ENCODE measurements at regions not wholly inside any gene's neighbourhood (a gene's known extent, or its start where the extent isn't known, plus 50 kb on each side); places are given as distances from the start of the nearest gene placed in this dataset.

GRCh38 chr1:222975472-222976122 is 160.8 kb downstream of the DISP1 start (continued):
- TF ChIP-seq MNT (conservative IDR thresholded peaks at IDR 0.05) = no peak
- no peak for TF ChIP-seq ZNF445 (CRISPR knock-in tag; IDR thresholded peaks at IDR 0.05; ENCODE audit: low read depth)
- no peak for TF ChIP-seq TAF9B (IDR thresholded peaks at IDR 0.05; ENCODE audit: partially characterized antibody)
- TF ChIP-seq UBTF (IDR thresholded peaks at IDR 0.05; ENCODE audit: borderline replicate concordance in 1 of 2, low read depth in 2 of 2, low read length in 2 of 2) = no peak
- no peak for TF ChIP-seq GTF2E2 (tag; IDR thresholded peaks at IDR 0.05)

GRCh38 chr1:222976453-222976852 is 161.6 kb downstream of the DISP1 start:
- Histone ChIP-seq H3K9ac (ENCODE audit: insufficient read depth in 1 of 2, low read depth in 2 of 2, low read length in 2 of 2) (no peak overlapping the region), H3K9me1 (ENCODE audit: control insufficient read depth, insufficient read depth, low read length) (no peaks in the 10 kb centered on the region), H3K4me3 (no peak overlapping the region), H4K20me1 (replicated peaks; ENCODE audit: control insufficient read depth, insufficient read depth, low read length) (no peaks in the 10 kb centered on the region), H2AFZ (ENCODE audit: low read depth, low read length) (no peak overlapping the region), H3K9me3 (replicated peaks; ENCODE audit: control insufficient read depth, insufficient read depth, low read depth, low read length) (no peaks in the 10 kb centered on the region), H3K4me1 (replicated peaks in 1 of 2; ENCODE audit: control insufficient read depth in 2 of 2, insufficient read depth in 2 of 2, low read length in 2 of 2) (no peaks in the 10 kb centered on the region), H3K79me2 (ENCODE audit: control insufficient read depth, insufficient read depth, low read length) (no peaks in the 10 kb centered on the region), H3K27me3 (ENCODE audit: control insufficient read depth in 2 of 2, insufficient read depth in 2 of 2, low read length in 2 of 2) (no peaks in the 10 kb centered on the region), H3K4me2 (ENCODE audit: insufficient read depth, low read length) (no peak overlapping the region), H3K36me3 (ENCODE audit: control insufficient read depth, insufficient read depth, low read length) (no peaks in the 10 kb centered on the region), H3K27ac (ENCODE audit: extremely low read depth, low read depth, low read length) (no peak overlapping the region)
- DNase-seq (ENCODE audit: extremely low read depth in 1 of 4, low spot score in 3 of 4) = no peak
- FAIRE-seq = no peak
- ChIA-PET POLR2A (no interaction called here), CTCF (ENCODE audit: low intra/inter-chr PET ratio) (interaction anchor here (0.7 kb wide), 1 partner anchor 20 kb away, joined by 3 read pairs; no protein-coding TSS in a partner anchor)
- 0% methylated on average over 1 of the region's 1 CpG for WGBS (ENCODE audit: insufficient coverage, low coverage, missing lambda C conversion rate)
- in situ Hi-C loops (cut with MboI) = no loop called here
- intact Hi-C loops (cut with micrococcal nuclease) = no loop called here
- ATAC-seq = no peak
- BruUV-seq (replicated peaks) = no TSS peak
- TF ChIP-seq NEUROD1 (IDR thresholded peaks at IDR 0.05; ENCODE audit: borderline replicate concordance, low read depth, low read length, partially characterized antibody) = no peak
- no peak for TF ChIP-seq ID3 (CRISPR knock-in tag; IDR thresholded peaks at IDR 0.05)
- TF ChIP-seq ID3 (tag; IDR thresholded peaks at IDR 0.05) = no peak
- TF ChIP-seq KLF13 (tag; IDR thresholded peaks at IDR 0.05; ENCODE audit: borderline replicate concordance, low read depth) = no peak
- TF ChIP-seq CHD4 (IDR thresholded peaks at IDR 0.05; ENCODE audit: insufficient read depth, insufficient replicate concordance, low read depth, low read length, poor library complexity, severe bottlenecking) = no peak
- no peak for TF ChIP-seq GMEB1 (CRISPR knock-in tag; IDR thresholded peaks at IDR 0.05)
- TF ChIP-seq ZNF57 (CRISPR knock-in tag; IDR thresholded peaks at IDR 0.05) = no peak
- no peak for TF ChIP-seq ELK3 (CRISPR knock-in tag; IDR thresholded peaks at IDR 0.05)
